ENCODE measurements at regions not wholly inside any gene's neighbourhood (a gene's known extent, or its start where the extent isn't known, plus 50 kb on each side); places are given as distances from the start of the nearest gene placed in this dataset.

- no peak for DNase-seq
Observed at GRCh38 chr3:194268654-194269512, 82.2 kb downstream of the CPN2 start.

GRCh38 chr3:194269610-194270145 lies 81.5 kb downstream of the CPN2 start:
- no peak for DNase-seq

GRCh38 chr3:194270627-194271459 lies 80.3 kb downstream of the CPN2 start:
- DNase-seq = no peak

- DNase-seq = no peak
Observed at GRCh38 chr3:194271460-194272035, 79.6 kb downstream of the CPN2 start.

- no peak for DNase-seq
Observed at GRCh38 chr3:194272221-194272620, 78.9 kb downstream of the CPN2 start.

GRCh38 chr3:194272861-194273742 lies 78.0 kb downstream of the CPN2 start:
- peak; percentile 92 for DNase-seq

GRCh38 chr3:194273743-194274310 lies 77.3 kb downstream of the CPN2 start:
- DNase-seq = no peak

- no peak for DNase-seq
Observed at GRCh38 chr3:194274424-194275085, 76.6 kb downstream of the CPN2 start.

GRCh38 chr3:194275291-194275690 lies 75.8 kb downstream of the CPN2 start:
- no peak for DNase-seq

GRCh38 chr3:194275721-194276120 lies 75.4 kb downstream of the CPN2 start:
- DNase-seq = no peak

- DNase-seq = no peak
Observed at GRCh38 chr3:194276768-194277103, 74.4 kb downstream of the CPN2 start.

- DNase-seq = peak; percentile 23
Observed at GRCh38 chr3:194277104-194277785, 73.9 kb downstream of the CPN2 start.

- DNase-seq = no peak
Observed at GRCh38 chr3:194277786-194278130, 73.4 kb downstream of the CPN2 start.

- DNase-seq = no peak
Observed at GRCh38 chr3:194278186-194278845, 72.8 kb downstream of the CPN2 start.

- DNase-seq = no peak
Observed at GRCh38 chr3:194279101-194279500, 72.0 kb downstream of the CPN2 start.

- no peak for DNase-seq
Observed at GRCh38 chr3:194279701-194280360, 71.3 kb downstream of the CPN2 start.

- DNase-seq = no peak
Observed at GRCh38 chr3:194280777-194281176, 70.4 kb downstream of the CPN2 start.

- no peak for DNase-seq
Observed at GRCh38 chr3:194281306-194281705, 69.8 kb downstream of the CPN2 start.

- no peak for DNase-seq
Observed at GRCh38 chr3:194281766-194282165, 69.4 kb downstream of the CPN2 start.
